ENCODE measurements at regions not wholly inside any gene's neighbourhood (a gene's known extent, or its start where the extent isn't known, plus 50 kb on each side); places are given as distances from the start of the nearest gene placed in this dataset.

DNA sequence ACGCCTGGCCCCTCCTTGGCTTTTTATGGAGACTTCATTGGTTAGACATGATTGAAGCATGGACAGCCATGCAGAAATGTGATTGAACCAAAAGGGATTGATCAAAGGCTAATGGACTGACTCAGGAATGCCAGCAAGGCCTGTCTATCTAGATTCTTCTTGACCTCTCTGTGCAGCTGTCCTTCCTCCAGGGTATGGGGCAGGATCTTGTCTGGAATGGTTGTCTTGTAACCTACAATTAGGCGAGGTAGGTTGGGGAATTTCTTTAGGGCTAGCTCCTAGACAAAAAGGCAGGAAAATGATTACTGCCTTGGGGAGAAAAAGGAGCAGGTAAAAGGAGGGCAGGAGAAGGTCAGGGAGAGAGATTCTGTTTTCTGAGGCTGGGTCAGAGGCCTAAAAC lies 59.6 kb upstream of the INCENP start:
- H3K27ac Mint-ChIP-seq = no peak overlapping the region
- no peaks in the 10 kb centered on the region for H3K36me3 ChIP-seq (ENCODE audit: control insufficient read depth in 2 of 2, extremely low read depth in 1 of 2, insufficient read depth in 1 of 2, low read length in 1 of 2)
- ATAC-seq (replicated peaks in 1 of 4) = no peak

DNA sequence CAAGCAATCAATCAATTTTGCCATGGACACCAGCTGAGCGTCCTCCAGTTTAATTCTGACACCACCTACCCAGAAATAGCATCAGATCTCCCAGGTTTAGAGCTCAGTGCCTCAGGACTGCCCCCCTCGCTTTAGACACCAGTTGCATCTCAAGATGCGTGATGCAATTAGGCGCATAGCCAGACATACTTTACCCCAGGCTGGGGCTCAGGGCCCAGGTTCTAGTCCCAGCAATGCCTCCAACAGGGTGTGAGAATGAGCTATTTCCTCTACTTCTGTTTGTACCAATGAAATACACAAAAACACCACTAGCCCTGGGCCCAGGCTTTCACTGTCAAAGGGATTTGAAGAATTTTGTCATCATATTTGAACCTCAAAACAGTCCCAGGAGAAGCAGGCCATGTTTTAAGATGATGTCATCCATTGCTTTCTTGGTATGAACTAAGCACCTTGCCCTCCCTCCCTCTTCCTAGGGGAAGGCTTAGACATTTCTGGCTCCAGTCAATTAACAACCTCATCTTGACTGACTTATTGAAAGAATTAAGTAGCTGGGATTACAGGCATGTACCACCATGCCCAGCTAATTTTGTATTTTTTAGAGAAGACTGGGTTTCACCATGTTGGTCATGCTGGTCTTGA lies 61.5 kb upstream of the INCENP start:
- Histone ChIP-seq H3K36me3 (ENCODE audit: control insufficient read depth in 2 of 2, extremely low read depth in 1 of 2, insufficient read depth in 1 of 2, low read length in 1 of 2) (no peaks in the 10 kb centered on the region), H3K9me3 (no peaks in the 10 kb centered on the region), H3K27ac (ENCODE audit: low read length) (no peak overlapping the region), H3K27me3 (replicated peaks in 1 of 2; ENCODE audit: control insufficient read depth in 2 of 2, extremely low read depth in 1 of 2, insufficient read depth in 2 of 2, low read length in 1 of 2) (peaks cover 0 to 2% of the 10 kb centered on the region in 2 experiments), H3K4me1 (ENCODE audit: control insufficient read depth in 1 of 2, extremely low read depth in 1 of 2, insufficient read depth in 2 of 2, low read length in 2 of 2) (no peaks in the 10 kb centered on the region), H3K4me3 (ENCODE audit: control insufficient read depth in 1 of 2, extremely low read depth in 1 of 2, low read length in 1 of 2) (no peak overlapping the region)
- Mint-ChIP-seq H3K27me3 (no peaks in the 10 kb centered on the region), H3K27ac (no peak overlapping the region), H3K36me3 (no peaks in the 10 kb centered on the region), H3K4me1 (no peaks in the 10 kb centered on the region), H3K9me3 (no peaks in the 10 kb centered on the region), H3K4me3 (no peak overlapping the region)
- ATAC-seq (replicated peaks in 1 of 4) (no peak), DNase-seq (no peak)
- POLR2A ChIA-PET = no interaction called here
- WGBS (ENCODE audit: insufficient coverage) = 94% methylated on average over 3 of the region's 4 CpGs
- CTCF ChIA-PET = no interaction called here

More for the DNA sequence above, 59.6 kb upstream of the INCENP start:
- no peak overlapping the region for H3K4me3 Mint-ChIP-seq
- Histone ChIP-seq H3K4me1 (ENCODE audit: control insufficient read depth in 1 of 2, extremely low read depth in 1 of 2, insufficient read depth in 2 of 2, low read length in 2 of 2) (no peaks in the 10 kb centered on the region), H3K9me3 (no peaks in the 10 kb centered on the region), H3K27ac (ENCODE audit: low read length) (no peak overlapping the region), H3K4me3 (ENCODE audit: control insufficient read depth in 1 of 2, extremely low read depth in 1 of 2, low read length in 1 of 2) (no peak overlapping the region), H3K27me3 (replicated peaks in 1 of 2; ENCODE audit: control insufficient read depth in 2 of 2, extremely low read depth in 1 of 2, insufficient read depth in 2 of 2, low read length in 1 of 2) (peaks cover 0 to 6% of the 10 kb centered on the region in 2 experiments)
- no peaks in the 10 kb centered on the region for H3K4me1 Mint-ChIP-seq
- H3K27me3 Mint-ChIP-seq = peaks cover 0 to 4% of the 10 kb centered on the region in 2 donors
- ChIA-PET CTCF (interaction anchor here in 1 of 2 donors (0.6 kb wide), 2 partner anchors 128 to 309 kb away, joined by 4 to 6 read pairs; no protein-coding TSS in a partner anchor), POLR2A (interaction anchor here in 1 of 2 donors (0.6 kb wide), 3 partner anchors 12 to 117 kb away, joined by 3 to 10 read pairs (median 5); no protein-coding TSS in a partner anchor)
- WGBS (ENCODE audit: insufficient coverage) = 83% methylated on average over 2 of the region's 2 CpGs
- H3K9me3 Mint-ChIP-seq = no peaks in the 10 kb centered on the region
- DNase-seq = no peak
- H3K36me3 Mint-ChIP-seq = no peaks in the 10 kb centered on the region

- POLR2A ChIA-PET = no interaction called here
Measured at GRCh38 chr11:62061356-62062222, 62.2 kb upstream of the INCENP start.

GRCh38 chr11:62057069-62057468 lies 66.7 kb upstream of the INCENP start:
- CTCF ChIA-PET = no interaction called here
- Histone ChIP-seq H3K4me3 (ENCODE audit: control insufficient read depth in 1 of 2, extremely low read depth in 1 of 2, low read length in 1 of 2) (no peak overlapping the region), H3K36me3 (ENCODE audit: control insufficient read depth in 2 of 2, extremely low read depth in 1 of 2, insufficient read depth in 1 of 2, low read length in 1 of 2) (no peaks in the 10 kb centered on the region), H3K4me1 (ENCODE audit: control insufficient read depth in 1 of 2, extremely low read depth in 1 of 2, insufficient read depth in 2 of 2, low read length in 2 of 2) (no peaks in the 10 kb centered on the region), H3K9me3 (no peaks in the 10 kb centered on the region), H3K27ac (ENCODE audit: low read length) (no peak overlapping the region), H3K27me3 (replicated peaks in 1 of 2; ENCODE audit: control insufficient read depth in 2 of 2, extremely low read depth in 1 of 2, insufficient read depth in 2 of 2, low read length in 1 of 2) (no peaks in the 10 kb centered on the region)
- Mint-ChIP-seq H3K27ac (no peak overlapping the region), H3K4me3 (no peak overlapping the region), H3K27me3 (peaks cover 0 to 4% of the 10 kb centered on the region in 2 donors), H3K36me3 (no peaks in the 10 kb centered on the region), H3K4me1 (no peaks in the 10 kb centered on the region), H3K9me3 (no peaks in the 10 kb centered on the region)
- ATAC-seq (replicated peaks in 1 of 4) = no peak
- WGBS (ENCODE audit: insufficient coverage) = no CpG with 5 or more reads among the region's 2 CpGs
- DNase-seq = no peak
- POLR2A ChIA-PET = no interaction called here

More at GRCh38 chr11:62061356-62062222, 62.2 kb upstream of the INCENP start:
- WGBS (ENCODE audit: insufficient coverage) = 87% methylated on average over 5 of the region's 11 CpGs
- H3K27ac ChIP-seq (ENCODE audit: low read length) = no peak overlapping the region
- DNase-seq = no peak
- peaks cover 0 to 2% of the 10 kb centered on the region in 2 experiments for H3K27me3 ChIP-seq (replicated peaks in 1 of 2; ENCODE audit: control insufficient read depth in 2 of 2, extremely low read depth in 1 of 2, insufficient read depth in 2 of 2, low read length in 1 of 2)
- Mint-ChIP-seq H3K9me3 (no peaks in the 10 kb centered on the region), H3K4me3 (no peak overlapping the region), H3K27me3 (no peaks in the 10 kb centered on the region), H3K4me1 (no peaks in the 10 kb centered on the region), H3K27ac (no peak overlapping the region), H3K36me3 (no peaks in the 10 kb centered on the region)
- no peaks in the 10 kb centered on the region for H3K9me3 ChIP-seq
- H3K36me3 ChIP-seq (ENCODE audit: control insufficient read depth in 2 of 2, extremely low read depth in 1 of 2, insufficient read depth in 1 of 2, low read length in 1 of 2) = no peaks in the 10 kb centered on the region
- H3K4me3 ChIP-seq (ENCODE audit: control insufficient read depth in 1 of 2, extremely low read depth in 1 of 2, low read length in 1 of 2) = no peak overlapping the region
- CTCF ChIA-PET = no interaction called here
- H3K4me1 ChIP-seq (ENCODE audit: control insufficient read depth in 1 of 2, extremely low read depth in 1 of 2, insufficient read depth in 2 of 2, low read length in 2 of 2) = no peaks in the 10 kb centered on the region
- ATAC-seq (replicated peaks in 1 of 4) = no peak

- Histone ChIP-seq H3K36me3 (ENCODE audit: control insufficient read depth in 2 of 2, extremely low read depth in 1 of 2, insufficient read depth in 1 of 2, low read length in 1 of 2) (no peaks in the 10 kb centered on the region), H3K4me3 (ENCODE audit: control insufficient read depth in 1 of 2, extremely low read depth in 1 of 2, low read length in 1 of 2) (no peak overlapping the region), H3K4me1 (ENCODE audit: control insufficient read depth in 1 of 2, extremely low read depth in 1 of 2, insufficient read depth in 2 of 2, low read length in 2 of 2) (no peaks in the 10 kb centered on the region), H3K27me3 (replicated peaks in 1 of 2; ENCODE audit: control insufficient read depth in 2 of 2, extremely low read depth in 1 of 2, insufficient read depth in 2 of 2, low read length in 1 of 2) (no peaks in the 10 kb centered on the region), H3K27ac (ENCODE audit: low read length) (no peak overlapping the region), H3K9me3 (no peaks in the 10 kb centered on the region)
- POLR2A ChIA-PET = no interaction called here
- H3K4me3 Mint-ChIP-seq = no peak overlapping the region
- no peaks in the 10 kb centered on the region for H3K9me3 Mint-ChIP-seq
- 79% methylated on average over 3 of the region's 5 CpGs for WGBS (ENCODE audit: insufficient coverage)
- ATAC-seq (replicated peaks in 1 of 4) (no peak), DNase-seq (no peak)
- CTCF ChIA-PET = no interaction called here
- no peaks in the 10 kb centered on the region for H3K36me3 Mint-ChIP-seq
- peaks cover 0 to 4% of the 10 kb centered on the region in 2 donors for H3K27me3 Mint-ChIP-seq
- H3K4me1 Mint-ChIP-seq = no peaks in the 10 kb centered on the region
- no peak overlapping the region for H3K27ac Mint-ChIP-seq
Measured at GRCh38 chr11:62055970-62056369, 67.8 kb upstream of the INCENP start.

- POLR2A ChIA-PET = no interaction called here
- Histone ChIP-seq H3K4me1 (ENCODE audit: control insufficient read depth in 1 of 2, extremely low read depth in 1 of 2, insufficient read depth in 2 of 2, low read length in 2 of 2) (no peaks in the 10 kb centered on the region), H3K27ac (ENCODE audit: low read length) (no peak overlapping the region), H3K9me3 (no peaks in the 10 kb centered on the region), H3K4me3 (ENCODE audit: control insufficient read depth in 1 of 2, extremely low read depth in 1 of 2, low read length in 1 of 2) (no peak overlapping the region), H3K36me3 (ENCODE audit: control insufficient read depth in 2 of 2, extremely low read depth in 1 of 2, insufficient read depth in 1 of 2, low read length in 1 of 2) (no peaks in the 10 kb centered on the region), H3K27me3 (replicated peaks in 1 of 2; ENCODE audit: control insufficient read depth in 2 of 2, extremely low read depth in 1 of 2, insufficient read depth in 2 of 2, low read length in 1 of 2) (no peaks in the 10 kb centered on the region)
- no peak for ATAC-seq (replicated peaks in 1 of 4)
- H3K9me3 Mint-ChIP-seq = no peaks in the 10 kb centered on the region
- peak in 20 of 35 experiments; percentile 3 to 58 (median 12) for DNase-seq
- no peaks in the 10 kb centered on the region for H3K36me3 Mint-ChIP-seq
- H3K4me3 Mint-ChIP-seq = no peak overlapping the region
- CTCF ChIA-PET = interaction anchor here (0.6 to 1.1 kb wide), 2 partner anchors 17 to 106 kb away, joined by 3 read pairs; no protein-coding TSS in a partner anchor
- 76% methylated on average over 7 of the region's 8 CpGs for WGBS (ENCODE audit: insufficient coverage)
- H3K27me3 Mint-ChIP-seq = peaks cover 0 to 4% of the 10 kb centered on the region in 2 donors
- no peak overlapping the region for H3K27ac Mint-ChIP-seq
- no peaks in the 10 kb centered on the region for H3K4me1 Mint-ChIP-seq
Measured at GRCh38 chr11:62054484-62055121, 69.2 kb upstream of the INCENP start.
